Body of pancreas (tissue), 4 donors: ENCODE measurements at regions not wholly inside any gene's neighbourhood (a gene's known extent, or its start where the extent isn't known, plus 50 kb on each side); places are given as distances from the start of the nearest gene placed in this dataset.

Experiments used
- ATAC-seq: fragments of 150-250 bp; one replicate; pipeline ENCODE4 v1.9.1; 2016
- DNase-seq, 4 donors: peaks; one replicate each; pipeline ENCODE4 v3.0.0-alpha.2; 2019
- H3K27ac ChIP-seq, 4 donors: fragments of 200-600 bp; sonication (generic); 1 replicate in 3 of 4; 2 replicates in 1 of 4; pipeline versions ENCODE4 v1.5.1 to v1.6.1; 2016 to 2019; ENCODE audit warnings: mild to moderate bottlenecking in 1 of 4, mixed read lengths in 1 of 4, moderate library complexity in 1 of 4
- H3K27me3 ChIP-seq, 2 donors: fragments of 200-600 bp; sonication (generic); one replicate each; pipeline ENCODE4 v1.6.0; 2016; ENCODE audit warnings: mild to moderate bottlenecking in 1 of 2
- H3K36me3 ChIP-seq, 2 donors: fragments of 200-600 bp; sonication (generic); replicated peaks in 1 of 2; 2 replicates each; pipeline ENCODE4 v1.5.1; 2016; ENCODE audit warnings: low read depth in 2 of 2; ENCODE audit not compliant: insufficient read depth in 1 of 2
- H3K4me1 ChIP-seq: fragments of 200-600 bp; sonication (generic); one replicate; pipeline ENCODE4 v1.6.0; 2016
- H3K4me3 ChIP-seq, 2 donors: fragments of 200-600 bp; sonication (generic); 1 replicate in 1 of 2; 2 replicates in 1 of 2; pipeline ENCODE4 v1.5.1; 2016 to 2019
- H3K9me3 ChIP-seq, 3 donors: fragments of 200-600 bp; sonication (generic); 1 replicate in 2 of 3; 2 replicates in 1 of 3; pipeline ENCODE4 v1.5.1; 2016
- CTCF ChIP-seq, 7 experiments: fragments of 450-650 bp in 4 of 7; fragments of 200-600 bp in 3 of 7; sonication (generic) in 3 of 7; IDR thresholded peaks; one replicate each; pipeline ENCODE4 v1.5.1; 2016 to 2019; ENCODE audit warnings: antibody characterized with exemption in 7 of 7
- POLR2A ChIP-seq, 3 donors: fragments of 450-650 bp; IDR thresholded peaks; one replicate each; pipeline ENCODE4 v1.6.1; 2016; ENCODE audit warnings: antibody characterized with exemption in 3 of 3, mild to moderate bottlenecking in 2 of 3
- WGBS, 2 donors: methylation state at CpG; one replicate each; pipeline ENCODE4 v1.1.5; 2017; 5-methylcytosine and 5-hydroxymethylcytosine counted together
- intact Hi-C: fragments of 100-400 bp; cut with DNase I; formaldehyde crosslinking; loops from one replicate; pipeline ENCODE4 v1.15.1; 2023

- intact Hi-C loops: no loop called here
- no peak for ATAC-seq
- Histone ChIP-seq H3K27ac (no peak overlapping the region), H3K9me3 (no peaks in the 10 kb centered on the region), H3K4me3 (no peak overlapping the region), H3K27me3 (no peaks in the 10 kb centered on the region), H3K4me1 (peaks cover 6% of the 10 kb centered on the region), H3K36me3 (no peaks in the 10 kb centered on the region)
- no peak for DNase-seq
- 93 to 95% methylated on average over 3 of the region's 3 CpGs for WGBS, 2 donors
- TF ChIP-seq POLR2A (IDR thresholded peaks at IDR 0.05) (no peak), CTCF (IDR thresholded peaks at IDR 0.05) (no peak)
Measured at GRCh38 chr2:74063486-74063885, 78.8 kb downstream of the TET3 start.

GRCh38 chr2:74065456-74065855 lies 80.7 kb downstream of the TET3 start:
- intact Hi-C loops: no loop called here
- no peak overlapping the region for H3K4me3 ChIP-seq
- WGBS, 2 donors: 93 to 99% methylated on average over 10 of the region's 10 CpGs
- no peak overlapping the region for H3K27ac ChIP-seq
- H3K9me3 ChIP-seq: no peaks in the 10 kb centered on the region
- no peak for DNase-seq
- TF ChIP-seq CTCF (IDR thresholded peaks at IDR 0.05) (no peak), POLR2A (IDR thresholded peaks at IDR 0.05) (no peak)
- ATAC-seq: no peak
- H3K27me3 ChIP-seq: no peaks in the 10 kb centered on the region
- H3K4me1 ChIP-seq: peaks cover 6% of the 10 kb centered on the region
- H3K36me3 ChIP-seq: no peaks in the 10 kb centered on the region

GRCh38 chr2:74066491-74067203 lies 81.1 kb downstream of the BOLA3 start:
- Histone ChIP-seq H3K4me1 (peaks cover 6% of the 10 kb centered on the region), H3K36me3 (no peaks in the 10 kb centered on the region), H3K27ac (no peak overlapping the region), H3K9me3 (no peaks in the 10 kb centered on the region), H3K4me3 (no peak overlapping the region), H3K27me3 (no peaks in the 10 kb centered on the region)
- ATAC-seq (no peak), DNase-seq (peak in 1 of 4 donors; percentile 38)
- intact Hi-C loops: no loop called here
- TF ChIP-seq POLR2A (IDR thresholded peaks at IDR 0.05) (no peak), CTCF (IDR thresholded peaks at IDR 0.05) (no peak)
- 33 to 42% methylated on average over 3 of the region's 3 CpGs for WGBS, 2 donors

- DNase-seq (no peak), ATAC-seq (no peak)
- intact Hi-C loops: no loop called here
- H3K4me1 ChIP-seq: peaks cover 6% of the 10 kb centered on the region
- H3K9me3 ChIP-seq: no peaks in the 10 kb centered on the region
- TF ChIP-seq CTCF (IDR thresholded peaks at IDR 0.05) (no peak), POLR2A (IDR thresholded peaks at IDR 0.05) (no peak)
- H3K27ac ChIP-seq: no peak overlapping the region
- no peaks in the 10 kb centered on the region for H3K27me3 ChIP-seq
- H3K36me3 ChIP-seq: no peaks in the 10 kb centered on the region
- no peak overlapping the region for H3K4me3 ChIP-seq
- WGBS, 2 donors: 94 to 100% methylated on average over 4 of the region's 4 CpGs
Measured at GRCh38 chr2:74067221-74067747, 80.4 kb downstream of the BOLA3 start.

GRCh38 chr2:74070991-74071390 lies 76.7 kb downstream of the BOLA3 start:
- H3K36me3 ChIP-seq: no peaks in the 10 kb centered on the region
- H3K27me3 ChIP-seq: no peaks in the 10 kb centered on the region
- no peak for DNase-seq
- intact Hi-C loops: no loop called here
- H3K4me3 ChIP-seq: no peak overlapping the region
- WGBS, 2 donors: 75 to 88% methylated on average over 1 to 2 of the region's 2 CpGs
- no peak overlapping the region for H3K27ac ChIP-seq
- no peaks in the 10 kb centered on the region for H3K9me3 ChIP-seq
- ATAC-seq: no peak
- no peak for TF ChIP-seq CTCF (IDR thresholded peaks at IDR 0.05)
- TF ChIP-seq POLR2A (IDR thresholded peaks at IDR 0.05): no peak
- H3K4me1 ChIP-seq: peaks cover 6% of the 10 kb centered on the region
